SKM-1 (cell line): ENCODE measurements at regions not wholly inside any gene's neighbourhood (a gene's known extent, or its start where the extent isn't known, plus 50 kb on each side); places are given as distances from the start of the nearest gene placed in this dataset.
"Not testable (repeated sequence)": the region's sequence is repeated elsewhere in the genome, so short reads cannot be mapped to it uniquely, and the experiment has no call there.

Experiments
- DNase-seq: peaks from one replicate; lab custom pipeline; 2025; ENCODE audit not compliant: unreplicated experiment; lab: John Stamatoyannopoulos, UW

DNA sequence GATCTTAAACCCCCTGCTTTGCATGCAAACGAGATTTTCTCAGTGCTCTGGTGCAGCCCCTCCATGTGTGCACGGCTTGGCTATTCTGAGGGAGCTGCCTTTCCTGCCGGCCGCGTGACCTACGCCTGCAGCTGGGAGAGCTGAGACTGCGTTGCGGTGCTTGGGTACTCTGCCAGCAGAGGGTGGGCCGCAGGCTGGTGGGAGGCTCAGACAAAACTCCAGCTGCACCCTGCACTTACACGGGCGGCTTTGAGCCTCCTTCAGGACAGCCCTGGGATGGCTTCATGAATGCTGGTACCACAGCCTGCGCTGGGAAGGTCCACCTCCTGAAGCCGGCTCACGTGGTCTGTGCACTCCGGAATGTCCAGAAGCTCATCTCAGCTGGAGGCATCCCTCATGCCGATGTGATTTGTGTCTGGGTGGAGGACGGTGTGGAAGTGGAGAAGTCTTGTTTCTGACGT lies 223.7 kb downstream of the DLL1 start:
- DNase-seq = no peak

- no peak for DNase-seq
Observed at GRCh38 chr6:170066679-170067078, 224.2 kb downstream of the DLL1 start.

DNA sequence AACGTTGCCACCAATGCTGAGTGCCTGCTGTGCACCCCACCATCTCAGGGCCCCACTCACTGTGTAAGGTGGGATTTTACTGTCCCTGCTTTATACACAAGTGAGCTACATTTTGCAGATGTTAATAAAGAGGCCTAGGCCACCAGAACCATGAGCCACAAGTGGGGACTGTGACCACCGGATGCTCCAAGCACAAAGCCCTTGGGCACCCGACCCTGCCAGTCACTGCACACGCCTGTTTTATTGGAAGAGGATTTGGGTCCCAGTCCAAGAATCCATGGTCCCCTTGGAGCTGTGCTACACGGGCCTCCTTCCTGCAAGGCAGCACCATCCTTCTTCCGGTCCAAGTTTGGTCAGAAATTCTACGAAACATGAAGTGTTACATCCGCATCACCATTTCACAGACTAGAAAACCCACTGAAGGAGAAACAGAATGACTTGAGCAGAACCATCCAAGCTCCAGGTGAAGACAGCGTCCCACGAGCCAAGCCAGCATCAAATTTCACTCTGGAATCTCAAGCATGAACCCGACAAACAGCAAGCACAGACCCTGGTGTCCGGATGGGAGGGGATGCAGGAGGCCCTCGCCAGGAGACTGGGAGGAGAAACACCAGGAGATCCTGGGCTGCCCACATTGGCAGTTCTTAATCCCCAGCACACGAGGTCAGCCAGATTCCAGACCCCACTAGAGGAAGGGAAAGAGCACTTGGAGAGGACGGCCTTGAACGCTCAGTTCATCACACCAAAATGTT lies 226.9 kb downstream of the DLL1 start:
- no peak for DNase-seq

GRCh38 chr6:170063431-170063830 lies 227.4 kb downstream of the DLL1 start:
- DNase-seq = no peak

DNA sequence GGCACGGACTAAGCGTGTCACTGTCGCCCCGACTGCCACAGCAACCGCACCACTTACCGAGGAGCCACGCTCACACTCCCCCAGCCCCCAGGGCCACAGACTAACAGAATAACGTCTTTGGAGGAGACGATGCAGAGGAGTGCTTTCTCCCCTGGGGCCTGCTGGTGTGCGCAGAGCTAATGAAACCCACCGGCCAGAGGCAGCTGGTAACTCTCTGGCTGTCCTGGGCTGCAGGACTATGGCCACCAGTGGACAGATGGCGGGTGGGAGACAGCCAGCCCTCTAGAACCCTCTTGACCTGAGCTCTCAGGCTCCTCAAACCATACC lies 228.0 kb downstream of the DLL1 start:
- DNase-seq = no peak

GRCh38 chr6:170062209-170062914 lies 228.5 kb downstream of the DLL1 start:
- DNase-seq = no peak

DNA sequence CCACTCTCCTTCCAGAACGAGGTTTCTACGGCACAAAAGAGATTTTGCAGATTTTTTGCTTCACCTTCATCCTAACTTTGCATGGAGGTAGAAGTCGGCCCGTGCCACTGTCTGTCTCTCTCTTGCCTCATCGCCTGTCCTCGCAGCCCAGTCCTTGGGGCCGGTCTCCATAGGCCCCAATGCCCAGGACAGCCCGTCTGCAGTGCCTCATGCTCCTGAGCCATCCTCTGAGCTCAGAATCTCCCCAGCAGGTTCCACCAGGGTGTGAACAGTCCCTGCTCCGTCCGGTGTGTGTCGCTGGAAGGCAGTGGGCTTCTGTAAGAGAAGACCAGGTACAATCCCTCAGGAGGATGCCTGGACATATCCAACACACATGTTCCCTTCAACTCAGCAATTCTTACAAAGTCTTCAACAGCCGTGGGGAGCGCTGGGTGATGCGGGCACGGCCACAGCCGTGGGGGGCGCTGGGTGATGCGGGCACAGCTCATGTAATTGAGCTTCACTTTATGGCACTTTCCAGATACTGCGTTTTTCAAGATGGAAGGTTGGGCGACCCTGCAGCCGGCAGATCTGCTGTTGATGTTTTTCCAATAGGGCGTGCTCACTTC lies 231.9 kb downstream of the DLL1 start:
- DNase-seq = no peak

DNA sequence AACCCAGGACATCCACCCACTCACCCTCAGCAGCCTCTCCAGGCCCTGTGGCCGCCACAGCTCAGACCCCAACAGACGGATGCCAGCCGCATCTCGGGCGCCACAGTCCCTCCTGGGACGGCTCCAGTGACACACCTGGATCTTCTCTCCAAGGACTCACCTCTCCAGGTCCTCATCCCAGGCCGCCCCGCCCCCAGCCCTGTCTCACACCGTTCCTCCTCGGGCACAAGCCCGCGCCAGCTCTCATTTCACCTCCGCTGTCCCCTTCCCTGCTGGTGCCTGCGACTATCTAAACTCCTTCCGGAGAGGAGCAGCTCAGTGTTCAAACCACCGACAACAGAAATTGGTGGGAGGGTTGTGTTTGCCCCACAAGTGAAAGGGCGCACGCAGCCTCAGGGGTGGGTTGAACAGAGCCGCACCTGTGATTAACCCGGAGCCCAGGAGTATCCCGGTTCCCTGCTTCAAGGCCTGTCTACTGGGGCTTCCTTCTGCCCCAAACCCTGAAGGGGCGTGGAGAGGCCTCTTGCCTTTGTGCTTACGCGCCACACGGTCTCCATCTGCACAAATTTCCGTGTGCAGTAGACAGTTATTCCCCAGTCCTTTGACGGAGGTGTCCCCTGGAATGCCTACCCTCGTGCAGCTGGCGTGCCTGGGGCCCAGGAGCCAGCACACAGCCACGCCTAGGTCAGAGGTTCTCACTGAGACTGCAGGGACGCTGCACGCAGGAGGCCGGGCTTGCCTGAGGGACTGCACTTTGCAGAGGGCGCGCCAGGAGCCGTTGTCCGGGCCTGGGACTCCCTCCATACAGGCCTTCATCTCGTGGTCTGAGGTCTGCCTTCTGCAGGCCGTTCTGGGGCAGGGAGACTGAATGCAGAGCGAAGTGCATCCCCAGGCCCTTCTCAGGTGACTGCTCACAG lies 232.7 kb downstream of the DLL1 start:
- DNase-seq = no peak

GRCh38 chr6:170057034-170057734 lies 233.7 kb downstream of the DLL1 start:
- DNase-seq = no peak

- no peak for DNase-seq
Observed at GRCh38 chr6:170056278-170056711, 234.6 kb downstream of the DLL1 start.

DNA sequence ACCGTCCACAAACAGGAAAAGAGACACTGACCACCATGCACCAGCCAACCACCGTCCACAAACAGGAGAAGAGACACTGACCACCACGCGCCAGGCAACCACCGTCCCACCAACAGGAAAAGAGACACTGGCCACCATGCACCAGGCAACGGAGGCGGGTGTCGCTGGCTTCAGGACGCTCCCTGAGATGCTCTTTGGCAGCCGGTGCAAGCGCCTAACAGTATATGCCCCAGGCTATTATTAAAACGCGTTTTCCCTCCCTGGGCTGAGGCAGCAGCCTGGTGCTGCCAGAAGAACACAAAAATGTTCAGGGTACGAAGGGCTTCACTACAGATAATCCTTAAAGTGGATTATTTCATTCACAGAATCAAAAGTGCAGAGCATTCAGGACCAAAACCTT lies 235.1 kb downstream of the DLL1 start:
- DNase-seq = not testable (repeated sequence)

- no peak for DNase-seq
Observed at GRCh38 chr6:170053966-170054661, 236.8 kb downstream of the DLL1 start.

DNA sequence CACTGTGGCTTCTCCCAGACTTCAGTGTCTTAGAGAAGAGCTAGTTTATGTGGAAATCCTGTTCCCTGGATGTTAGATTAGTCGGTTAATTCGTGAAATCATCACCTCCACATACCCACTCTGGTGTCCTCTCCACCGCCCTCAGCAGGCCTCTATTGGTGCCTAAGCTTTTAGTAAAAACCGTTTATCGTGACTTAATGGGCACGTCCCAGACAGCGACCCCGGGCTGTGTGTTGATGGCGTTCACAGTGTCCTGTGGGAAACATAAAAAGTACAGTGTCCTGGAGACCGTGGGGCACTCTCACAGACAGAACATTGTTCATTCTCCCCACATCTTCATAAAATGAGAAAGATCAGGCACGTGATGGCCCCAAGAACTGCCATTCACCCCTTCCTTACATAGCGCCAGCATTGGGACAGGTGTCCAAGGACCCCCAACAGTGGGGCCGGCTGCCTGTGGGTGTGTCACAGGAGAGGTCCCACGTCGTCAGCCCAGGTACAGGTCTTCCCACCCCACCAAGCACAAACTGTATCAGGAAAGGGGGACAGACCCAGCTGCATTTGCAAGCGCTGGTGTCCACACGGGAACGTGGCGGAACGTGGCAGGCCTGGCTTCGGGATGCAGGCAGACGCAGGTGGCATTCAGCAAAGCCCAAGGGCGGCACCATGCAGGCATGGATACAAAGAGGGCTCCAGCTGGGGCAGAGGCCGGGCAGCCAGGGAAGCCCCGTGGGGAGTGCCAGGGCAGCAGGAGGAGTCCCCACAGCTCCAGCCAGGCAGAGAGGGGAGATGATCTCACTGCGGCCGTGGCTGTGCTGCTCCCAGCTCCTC lies 237.7 kb downstream of the DLL1 start:
- no peak for DNase-seq

- no peak for DNase-seq
Observed at GRCh38 chr6:170051229-170052172, 239.4 kb downstream of the DLL1 start.

- no peak for DNase-seq
Observed at GRCh38 chr6:170050591-170051041, 240.3 kb downstream of the DLL1 start.

- DNase-seq = no peak
Observed at GRCh38 chr6:170049641-170050561, 241.0 kb downstream of the DLL1 start.
